Right lobe of liver (tissue), 4 donors: ENCODE measurements at regions not wholly inside any gene's neighbourhood (a gene's known extent, or its start where the extent isn't known, plus 50 kb on each side); places are given as distances from the start of the nearest gene placed in this dataset.

ENCODE experiments used
- POLR2A ChIP-seq: fragments of 450-650 bp; IDR thresholded peaks from one replicate; pipeline ENCODE4 v1.6.1; 2017; ENCODE audit warnings: antibody characterized with exemption, mild to moderate bottlenecking
- TF ChIP-seq, protein P1 (sequence below), 4 donors: fragments of 200-600 bp in 3 of 4; fragments of 450-650 bp in 1 of 4; IDR thresholded peaks; one replicate each; pipeline versions ENCODE4 v1.5.1 to v1.8.0; 2016 to 2022; ENCODE audit warnings: antibody characterized with exemption in 4 of 4, mild to moderate bottlenecking in 2 of 4
- donor health status: DM: no; HTN: no; CAD: no.
- donor health status: DM: no; HTN: no; CAD: no.
- donor health status: DM: no; HTN: yes; CAD: no.

- TF ChIP-seq, protein P1, sequence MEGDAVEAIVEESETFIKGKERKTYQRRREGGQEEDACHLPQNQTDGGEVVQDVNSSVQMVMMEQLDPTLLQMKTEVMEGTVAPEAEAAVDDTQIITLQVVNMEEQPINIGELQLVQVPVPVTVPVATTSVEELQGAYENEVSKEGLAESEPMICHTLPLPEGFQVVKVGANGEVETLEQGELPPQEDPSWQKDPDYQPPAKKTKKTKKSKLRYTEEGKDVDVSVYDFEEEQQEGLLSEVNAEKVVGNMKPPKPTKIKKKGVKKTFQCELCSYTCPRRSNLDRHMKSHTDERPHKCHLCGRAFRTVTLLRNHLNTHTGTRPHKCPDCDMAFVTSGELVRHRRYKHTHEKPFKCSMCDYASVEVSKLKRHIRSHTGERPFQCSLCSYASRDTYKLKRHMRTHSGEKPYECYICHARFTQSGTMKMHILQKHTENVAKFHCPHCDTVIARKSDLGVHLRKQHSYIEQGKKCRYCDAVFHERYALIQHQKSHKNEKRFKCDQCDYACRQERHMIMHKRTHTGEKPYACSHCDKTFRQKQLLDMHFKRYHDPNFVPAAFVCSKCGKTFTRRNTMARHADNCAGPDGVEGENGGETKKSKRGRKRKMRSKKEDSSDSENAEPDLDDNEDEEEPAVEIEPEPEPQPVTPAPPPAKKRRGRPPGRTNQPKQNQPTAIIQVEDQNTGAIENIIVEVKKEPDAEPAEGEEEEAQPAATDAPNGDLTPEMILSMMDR (IDR thresholded peaks at IDR 0.05), result no peak
- no peak for TF ChIP-seq POLR2A
Measured at GRCh38 chr2:220353897-220354296, 726.5 kb downstream of the SLC4A3 start.
